PC-9 (cell line): ENCODE measurements at regions not wholly inside any gene's neighbourhood (a gene's known extent, or its start where the extent isn't known, plus 50 kb on each side); places are given as distances from the start of the nearest gene placed in this dataset.

Experiments used
- CTCF ChIP-seq: fragments of 200-600 bp; sonication (generic); conservative IDR thresholded peaks from 2 replicates; pipeline ENCODE4 v1.6.1; 2017; ENCODE audit warnings: mixed run types, antibody characterized with exemption, mild to moderate bottlenecking, moderate library complexity
- EZH2 ChIP-seq: fragments of 200-600 bp; sonication (generic); IDR thresholded peaks from 2 replicates; pipeline ENCODE4 v1.8.0; 2017; ENCODE audit warnings: antibody characterized with exemption, low read depth

GRCh38 chr4:138832563-138832962 lies 183.0 kb upstream of the NOCT start:
- no peak for TF ChIP-seq CTCF
- TF ChIP-seq EZH2, result no peak
